GM23248 (cell line): ENCODE measurements at regions not wholly inside any gene's neighbourhood (a gene's known extent, or its start where the extent isn't known, plus 50 kb on each side); places are given as distances from the start of the nearest gene placed in this dataset.
A peak's percentile ranks its signal among the peaks of the same experiment; 100 is the strongest.

Experiments
- DNase-seq: peaks from one replicate; pipeline ENCODE4 v3.0.0-alpha.2; 2015
- H2AFZ ChIP-seq: fragments of 200-600 bp; sonication (generic); 2 replicates; pipeline ENCODE4 v1.6.1; 2016; ENCODE audit warnings: antibody characterized with exemption
- H3F3A ChIP-seq: fragments of 200-600 bp; sonication (generic); 2 replicates; pipeline ENCODE4 v1.6.1; 2016; ENCODE audit warnings: mild to moderate bottlenecking, antibody characterized with exemption, mixed run types; ENCODE audit not compliant: insufficient read depth
- H3K27ac ChIP-seq: fragments of 200-600 bp; sonication (generic); 2 replicates; pipeline ENCODE4 v1.5.1; 2016; ENCODE audit warnings: mild to moderate bottlenecking
- H3K27me3 ChIP-seq: fragments of 200-600 bp; sonication (generic); replicated peaks from 2 replicates; pipeline ENCODE4 v1.6.1; 2016; ENCODE audit warnings: mild to moderate bottlenecking; ENCODE audit not compliant: insufficient read depth
- H3K36me3 ChIP-seq: fragments of 200-600 bp; sonication (generic); 2 replicates; pipeline ENCODE4 v1.6.1; 2016; ENCODE audit warnings: low read depth, mild to moderate bottlenecking
- H3K4me1 ChIP-seq: fragments of 200-600 bp; sonication (generic); 2 replicates; pipeline ENCODE4 v1.6.1; 2016; ENCODE audit warnings: mild to moderate bottlenecking; ENCODE audit not compliant: insufficient read depth
- H3K4me2 ChIP-seq: fragments of 200-600 bp; sonication (generic); one replicate; pipeline ENCODE4 v1.6.1; 2016; ENCODE audit warnings: mild to moderate bottlenecking; ENCODE audit not compliant: unreplicated experiment
- H3K4me3 ChIP-seq: fragments of 200-600 bp; sonication (generic); 2 replicates; pipeline ENCODE4 v1.5.1; 2016; ENCODE audit warnings: mild to moderate bottlenecking
- H3K79me2 ChIP-seq: fragments of 200-600 bp; sonication (generic); 2 replicates; pipeline ENCODE4 v1.6.1; 2016; ENCODE audit warnings: mild to moderate bottlenecking; ENCODE audit not compliant: insufficient read depth
- H3K9ac ChIP-seq: fragments of 200-600 bp; sonication (generic); 2 replicates; pipeline ENCODE4 v1.6.1; 2016; ENCODE audit warnings: mild to moderate bottlenecking
- H3K9me2 ChIP-seq: fragments of 200-600 bp; sonication (generic); 2 replicates; pipeline ENCODE4 v1.6.1; 2016; ENCODE audit warnings: mixed run types, mild to moderate bottlenecking, moderate library complexity; ENCODE audit not compliant: insufficient read depth
- H3K9me3 ChIP-seq: fragments of 200-600 bp; sonication (generic); one replicate; pipeline ENCODE4 v1.6.1; 2017; ENCODE audit warnings: low read depth
- H4K20me1 ChIP-seq: fragments of 200-600 bp; sonication (generic); 2 replicates; pipeline ENCODE4 v1.6.0; 2016; ENCODE audit not compliant: insufficient read depth
- EZH2 ChIP-seq: fragments of 200-600 bp; sonication (generic); IDR thresholded peaks from 2 replicates; pipeline ENCODE4 v1.6.1; 2018; ENCODE audit warnings: antibody characterized with exemption, mild to moderate bottlenecking; ENCODE audit not compliant: insufficient read depth, poor library complexity, severe bottlenecking
- EZH2phosphoT487 ChIP-seq: fragments of 200-600 bp; sonication (generic); IDR thresholded peaks from 2 replicates; pipeline ENCODE4 v1.6.1; 2018; ENCODE audit warnings: antibody characterized with exemption, moderate library complexity, mild to moderate bottlenecking, low read depth; ENCODE audit not compliant: insufficient read depth
- WGBS, 2 experiments: methylation state at CpG; one replicate each; pipeline ENCODE4 v1.1.6; 2015 to 2017; ENCODE audit warnings: low lambda C conversion rate in 2 of 2, low coverage in 1 of 2; ENCODE audit errors: missing lambda C conversion rate in 2 of 2; 5-methylcytosine and 5-hydroxymethylcytosine counted together
- in situ Hi-C: fragments of 300-500 bp; cut with MboI; formaldehyde crosslinking; loops from 2 replicates; pipeline ENCODE4 v1.15.0; 2020

DNA sequence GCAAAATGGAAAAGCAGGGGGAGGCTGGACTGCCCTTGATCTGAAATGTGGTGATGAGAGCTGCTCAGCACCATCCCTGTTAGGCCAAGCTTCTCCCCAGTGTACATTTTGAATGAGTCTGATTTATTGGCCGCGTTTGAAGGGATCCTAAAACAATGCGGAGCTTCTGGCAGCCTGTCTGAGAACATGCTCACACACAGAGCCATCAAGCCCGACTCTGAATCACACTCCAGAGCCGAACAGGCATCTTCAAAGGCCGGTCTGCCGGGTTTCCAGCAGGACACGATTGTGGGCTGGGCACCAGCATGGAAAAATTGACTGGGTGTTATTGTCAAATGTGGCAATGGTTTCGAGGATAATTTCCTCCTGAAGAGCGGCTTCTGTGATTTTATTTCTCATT, 235.9 kb downstream of the TFAP2C start:
- no peak for TF ChIP-seq EZH2phosphoT487
- TF ChIP-seq EZH2: no peak
- H3K27ac ChIP-seq: no peak overlapping the region
- no peaks in the 10 kb centered on the region for H3K36me3 ChIP-seq
- peaks cover 55% of the 10 kb centered on the region for H3K27me3 ChIP-seq
- no peaks in the 10 kb centered on the region for H3F3A ChIP-seq
- DNase-seq: peak; percentile 55
- H3K9me3 ChIP-seq: no peaks in the 10 kb centered on the region
- in situ Hi-C loops: no loop called here
- no peaks in the 10 kb centered on the region for H3K9me2 ChIP-seq
- H3K4me3 ChIP-seq: no peak overlapping the region
- no peaks in the 10 kb centered on the region for H4K20me1 ChIP-seq
- WGBS, 2 experiments: 4 to 8% methylated on average over 10 of the region's 10 CpGs
- H3K9ac ChIP-seq: no peak overlapping the region
- no peaks in the 10 kb centered on the region for H3K79me2 ChIP-seq
- no peak overlapping the region for H2AFZ ChIP-seq
- H3K4me2 ChIP-seq: no peak overlapping the region
- H3K4me1 ChIP-seq: no peaks in the 10 kb centered on the region

DNA sequence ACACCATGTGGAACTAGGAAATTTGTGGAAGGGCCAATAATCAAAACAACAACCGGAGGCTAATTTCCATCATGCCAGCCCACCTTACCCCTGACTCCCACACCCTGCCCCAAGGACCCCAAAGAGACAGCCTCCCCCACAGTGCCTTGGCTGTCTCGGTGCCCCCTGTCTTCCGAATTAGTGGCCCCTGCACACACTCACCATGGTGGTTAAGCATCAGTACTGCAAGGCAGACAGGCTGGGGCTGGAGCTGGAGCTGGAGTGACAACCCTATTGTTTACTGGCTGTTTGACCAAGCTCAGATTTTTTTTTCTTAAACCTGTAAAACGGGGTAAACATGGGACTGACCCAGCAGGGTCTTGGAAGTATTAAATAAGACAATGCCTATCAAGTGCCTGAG, 238.0 kb downstream of the TFAP2C start:
- Histone ChIP-seq H2AFZ (no peak overlapping the region), H3K9ac (no peak overlapping the region), H3K36me3 (no peaks in the 10 kb centered on the region), H3K79me2 (no peaks in the 10 kb centered on the region), H3K4me2 (no peak overlapping the region), H3K4me1 (no peaks in the 10 kb centered on the region), H3K27me3 (peaks cover 51% of the 10 kb centered on the region), H3K9me3 (no peaks in the 10 kb centered on the region), H4K20me1 (no peaks in the 10 kb centered on the region), H3K27ac (no peak overlapping the region), H3F3A (no peaks in the 10 kb centered on the region), H3K4me3 (no peak overlapping the region), H3K9me2 (no peaks in the 10 kb centered on the region)
- TF ChIP-seq EZH2 (no peak), EZH2phosphoT487 (no peak)
- 66 to 70% methylated on average over 4 of the region's 4 CpGs for WGBS, 2 experiments
- in situ Hi-C loops: no loop called here
- no peak for DNase-seq

- Histone ChIP-seq H3K4me2 (no peak overlapping the region), H3K36me3 (no peaks in the 10 kb centered on the region), H3K27me3 (peaks cover 35% of the 10 kb centered on the region), H3K9me2 (no peaks in the 10 kb centered on the region), H3K4me3 (no peak overlapping the region), H3K9me3 (no peaks in the 10 kb centered on the region), H3K79me2 (no peaks in the 10 kb centered on the region), H3K9ac (no peak overlapping the region), H3K27ac (no peak overlapping the region), H4K20me1 (no peaks in the 10 kb centered on the region), H3K4me1 (no peaks in the 10 kb centered on the region), H3F3A (no peaks in the 10 kb centered on the region), H2AFZ (no peak overlapping the region)
- TF ChIP-seq EZH2phosphoT487 (no peak), EZH2 (no peak)
- DNase-seq: no peak
- 13 to 16% methylated on average over 4 of the region's 4 CpGs for WGBS, 2 experiments
- in situ Hi-C loops: no loop called here
Measured at GRCh38 chr20:56868746-56869145, 239.6 kb downstream of the TFAP2C start.

DNA sequence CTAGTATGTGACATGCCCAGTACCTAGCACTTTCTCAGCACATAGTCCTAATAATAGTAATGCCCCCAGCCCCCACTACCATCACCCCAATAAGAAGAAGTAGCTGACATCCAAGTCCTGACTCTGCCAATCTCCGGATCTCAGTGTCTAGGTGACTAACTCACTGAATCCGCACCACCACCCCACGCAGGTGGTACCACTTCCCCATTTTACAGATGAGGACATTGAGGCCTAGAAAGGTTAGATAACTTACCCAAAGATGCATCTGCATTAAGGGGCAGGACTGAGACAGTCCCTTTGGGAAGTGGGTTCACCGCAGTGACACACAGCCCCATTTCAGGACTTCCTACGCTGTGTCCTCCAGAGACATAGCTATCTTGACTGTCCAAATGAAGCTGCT, 241.2 kb downstream of the TFAP2C start:
- Histone ChIP-seq H3K27ac (no peak overlapping the region), H3K9me3 (no peaks in the 10 kb centered on the region), H3K4me3 (no peak overlapping the region), H3K4me1 (0 out of 2 replicates have a peak, but pooled peaks cover 6% of the 10 kb centered on the region), H4K20me1 (no peaks in the 10 kb centered on the region), H3F3A (0 out of 2 replicates have a peak, but pooled peaks cover 2% of the 10 kb centered on the region), H3K27me3 (peaks cover 20% of the 10 kb centered on the region), H3K4me2 (no peak overlapping the region), H3K36me3 (no peaks in the 10 kb centered on the region), H2AFZ (no peak overlapping the region), H3K9me2 (no peaks in the 10 kb centered on the region), H3K79me2 (no peaks in the 10 kb centered on the region), H3K9ac (no peak overlapping the region)
- no peak for DNase-seq
- WGBS, 2 experiments: 90 to 97% methylated on average over 5 of the region's 5 CpGs
- in situ Hi-C loops: no loop called here
- TF ChIP-seq EZH2phosphoT487 (no peak), EZH2 (no peak)

DNA sequence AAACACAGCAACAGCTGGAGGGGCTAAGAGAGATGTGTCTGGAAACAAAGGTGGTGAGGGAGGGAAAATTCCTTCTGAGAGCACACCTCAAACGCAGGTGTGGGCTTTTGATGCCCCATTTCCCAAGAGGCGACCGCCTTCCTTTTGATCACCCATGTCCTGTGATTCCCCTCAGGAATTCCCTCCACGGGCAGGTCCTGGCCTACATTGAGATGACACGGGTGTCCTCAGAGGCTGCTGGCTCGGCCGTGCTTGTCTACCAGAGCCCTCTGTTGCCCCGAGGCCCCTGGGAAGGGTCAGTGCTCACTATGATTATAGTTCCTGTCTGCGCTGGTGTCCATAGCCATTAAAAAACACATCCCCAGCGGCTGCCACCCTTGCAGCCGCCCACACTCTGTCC, 242.6 kb downstream of the TFAP2C start:
- Histone ChIP-seq H3K9me2 (no peaks in the 10 kb centered on the region), H3K9ac (no peak overlapping the region), H4K20me1 (no peaks in the 10 kb centered on the region), H3K27me3 (peaks cover 9% of the 10 kb centered on the region; the same call in 1 of the 2 replicates), H3K79me2 (no peaks in the 10 kb centered on the region), H3K4me1 (0 out of 2 replicates have a peak, but pooled peaks cover 7% of the 10 kb centered on the region), H3K4me3 (no peak overlapping the region), H3F3A (0 out of 2 replicates have a peak, but pooled peaks cover 4% of the 10 kb centered on the region), H3K27ac (no peak overlapping the region), H3K9me3 (no peaks in the 10 kb centered on the region), H2AFZ (no peak overlapping the region), H3K4me2 (no peak overlapping the region), H3K36me3 (no peaks in the 10 kb centered on the region)
- DNase-seq: no peak
- 66 to 72% methylated on average over 11 of the region's 11 CpGs for WGBS, 2 experiments
- no peak for TF ChIP-seq EZH2
- TF ChIP-seq EZH2phosphoT487: no peak
- in situ Hi-C loops: no loop called here
